ENCODE measurements at regions not wholly inside any gene's neighbourhood (a gene's known extent, or its start where the extent isn't known, plus 50 kb on each side); places are given as distances from the start of the nearest gene placed in this dataset.

DNA sequence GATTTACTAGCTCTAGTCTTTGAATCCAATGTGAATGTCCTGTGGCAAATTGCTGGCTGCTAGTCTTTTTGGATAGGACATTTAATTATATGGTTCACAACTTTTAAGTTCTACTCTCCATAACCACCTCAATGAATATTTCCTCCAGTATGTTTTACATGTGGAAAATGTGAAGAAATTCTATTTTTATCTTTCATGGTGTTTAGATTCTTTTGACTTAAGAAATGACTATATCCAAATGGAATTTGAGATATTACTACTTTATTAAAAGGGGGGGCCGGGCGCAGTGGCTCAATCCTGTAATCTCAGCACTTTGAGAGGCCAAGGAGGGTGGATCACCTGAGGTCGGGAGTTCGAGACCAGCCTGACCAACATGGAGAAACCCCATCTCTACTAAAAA is 202.0 kb downstream of the ARL4A start (continued):
- TF ChIP-seq, protein P1, sequence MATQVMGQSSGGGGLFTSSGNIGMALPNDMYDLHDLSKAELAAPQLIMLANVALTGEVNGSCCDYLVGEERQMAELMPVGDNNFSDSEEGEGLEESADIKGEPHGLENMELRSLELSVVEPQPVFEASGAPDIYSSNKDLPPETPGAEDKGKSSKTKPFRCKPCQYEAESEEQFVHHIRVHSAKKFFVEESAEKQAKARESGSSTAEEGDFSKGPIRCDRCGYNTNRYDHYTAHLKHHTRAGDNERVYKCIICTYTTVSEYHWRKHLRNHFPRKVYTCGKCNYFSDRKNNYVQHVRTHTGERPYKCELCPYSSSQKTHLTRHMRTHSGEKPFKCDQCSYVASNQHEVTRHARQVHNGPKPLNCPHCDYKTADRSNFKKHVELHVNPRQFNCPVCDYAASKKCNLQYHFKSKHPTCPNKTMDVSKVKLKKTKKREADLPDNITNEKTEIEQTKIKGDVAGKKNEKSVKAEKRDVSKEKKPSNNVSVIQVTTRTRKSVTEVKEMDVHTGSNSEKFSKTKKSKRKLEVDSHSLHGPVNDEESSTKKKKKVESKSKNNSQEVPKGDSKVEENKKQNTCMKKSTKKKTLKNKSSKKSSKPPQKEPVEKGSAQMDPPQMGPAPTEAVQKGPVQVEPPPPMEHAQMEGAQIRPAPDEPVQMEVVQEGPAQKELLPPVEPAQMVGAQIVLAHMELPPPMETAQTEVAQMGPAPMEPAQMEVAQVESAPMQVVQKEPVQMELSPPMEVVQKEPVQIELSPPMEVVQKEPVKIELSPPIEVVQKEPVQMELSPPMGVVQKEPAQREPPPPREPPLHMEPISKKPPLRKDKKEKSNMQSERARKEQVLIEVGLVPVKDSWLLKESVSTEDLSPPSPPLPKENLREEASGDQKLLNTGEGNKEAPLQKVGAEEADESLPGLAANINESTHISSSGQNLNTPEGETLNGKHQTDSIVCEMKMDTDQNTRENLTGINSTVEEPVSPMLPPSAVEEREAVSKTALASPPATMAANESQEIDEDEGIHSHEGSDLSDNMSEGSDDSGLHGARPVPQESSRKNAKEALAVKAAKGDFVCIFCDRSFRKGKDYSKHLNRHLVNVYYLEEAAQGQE (IDR thresholded peaks at IDR 0.05; ENCODE audit: unreplicated experiment) = no peak
- no peak for TF ChIP-seq ZNF114 (CRISPR knock-in tag; IDR thresholded peaks at IDR 0.05)
- TF ChIP-seq, protein P2, sequence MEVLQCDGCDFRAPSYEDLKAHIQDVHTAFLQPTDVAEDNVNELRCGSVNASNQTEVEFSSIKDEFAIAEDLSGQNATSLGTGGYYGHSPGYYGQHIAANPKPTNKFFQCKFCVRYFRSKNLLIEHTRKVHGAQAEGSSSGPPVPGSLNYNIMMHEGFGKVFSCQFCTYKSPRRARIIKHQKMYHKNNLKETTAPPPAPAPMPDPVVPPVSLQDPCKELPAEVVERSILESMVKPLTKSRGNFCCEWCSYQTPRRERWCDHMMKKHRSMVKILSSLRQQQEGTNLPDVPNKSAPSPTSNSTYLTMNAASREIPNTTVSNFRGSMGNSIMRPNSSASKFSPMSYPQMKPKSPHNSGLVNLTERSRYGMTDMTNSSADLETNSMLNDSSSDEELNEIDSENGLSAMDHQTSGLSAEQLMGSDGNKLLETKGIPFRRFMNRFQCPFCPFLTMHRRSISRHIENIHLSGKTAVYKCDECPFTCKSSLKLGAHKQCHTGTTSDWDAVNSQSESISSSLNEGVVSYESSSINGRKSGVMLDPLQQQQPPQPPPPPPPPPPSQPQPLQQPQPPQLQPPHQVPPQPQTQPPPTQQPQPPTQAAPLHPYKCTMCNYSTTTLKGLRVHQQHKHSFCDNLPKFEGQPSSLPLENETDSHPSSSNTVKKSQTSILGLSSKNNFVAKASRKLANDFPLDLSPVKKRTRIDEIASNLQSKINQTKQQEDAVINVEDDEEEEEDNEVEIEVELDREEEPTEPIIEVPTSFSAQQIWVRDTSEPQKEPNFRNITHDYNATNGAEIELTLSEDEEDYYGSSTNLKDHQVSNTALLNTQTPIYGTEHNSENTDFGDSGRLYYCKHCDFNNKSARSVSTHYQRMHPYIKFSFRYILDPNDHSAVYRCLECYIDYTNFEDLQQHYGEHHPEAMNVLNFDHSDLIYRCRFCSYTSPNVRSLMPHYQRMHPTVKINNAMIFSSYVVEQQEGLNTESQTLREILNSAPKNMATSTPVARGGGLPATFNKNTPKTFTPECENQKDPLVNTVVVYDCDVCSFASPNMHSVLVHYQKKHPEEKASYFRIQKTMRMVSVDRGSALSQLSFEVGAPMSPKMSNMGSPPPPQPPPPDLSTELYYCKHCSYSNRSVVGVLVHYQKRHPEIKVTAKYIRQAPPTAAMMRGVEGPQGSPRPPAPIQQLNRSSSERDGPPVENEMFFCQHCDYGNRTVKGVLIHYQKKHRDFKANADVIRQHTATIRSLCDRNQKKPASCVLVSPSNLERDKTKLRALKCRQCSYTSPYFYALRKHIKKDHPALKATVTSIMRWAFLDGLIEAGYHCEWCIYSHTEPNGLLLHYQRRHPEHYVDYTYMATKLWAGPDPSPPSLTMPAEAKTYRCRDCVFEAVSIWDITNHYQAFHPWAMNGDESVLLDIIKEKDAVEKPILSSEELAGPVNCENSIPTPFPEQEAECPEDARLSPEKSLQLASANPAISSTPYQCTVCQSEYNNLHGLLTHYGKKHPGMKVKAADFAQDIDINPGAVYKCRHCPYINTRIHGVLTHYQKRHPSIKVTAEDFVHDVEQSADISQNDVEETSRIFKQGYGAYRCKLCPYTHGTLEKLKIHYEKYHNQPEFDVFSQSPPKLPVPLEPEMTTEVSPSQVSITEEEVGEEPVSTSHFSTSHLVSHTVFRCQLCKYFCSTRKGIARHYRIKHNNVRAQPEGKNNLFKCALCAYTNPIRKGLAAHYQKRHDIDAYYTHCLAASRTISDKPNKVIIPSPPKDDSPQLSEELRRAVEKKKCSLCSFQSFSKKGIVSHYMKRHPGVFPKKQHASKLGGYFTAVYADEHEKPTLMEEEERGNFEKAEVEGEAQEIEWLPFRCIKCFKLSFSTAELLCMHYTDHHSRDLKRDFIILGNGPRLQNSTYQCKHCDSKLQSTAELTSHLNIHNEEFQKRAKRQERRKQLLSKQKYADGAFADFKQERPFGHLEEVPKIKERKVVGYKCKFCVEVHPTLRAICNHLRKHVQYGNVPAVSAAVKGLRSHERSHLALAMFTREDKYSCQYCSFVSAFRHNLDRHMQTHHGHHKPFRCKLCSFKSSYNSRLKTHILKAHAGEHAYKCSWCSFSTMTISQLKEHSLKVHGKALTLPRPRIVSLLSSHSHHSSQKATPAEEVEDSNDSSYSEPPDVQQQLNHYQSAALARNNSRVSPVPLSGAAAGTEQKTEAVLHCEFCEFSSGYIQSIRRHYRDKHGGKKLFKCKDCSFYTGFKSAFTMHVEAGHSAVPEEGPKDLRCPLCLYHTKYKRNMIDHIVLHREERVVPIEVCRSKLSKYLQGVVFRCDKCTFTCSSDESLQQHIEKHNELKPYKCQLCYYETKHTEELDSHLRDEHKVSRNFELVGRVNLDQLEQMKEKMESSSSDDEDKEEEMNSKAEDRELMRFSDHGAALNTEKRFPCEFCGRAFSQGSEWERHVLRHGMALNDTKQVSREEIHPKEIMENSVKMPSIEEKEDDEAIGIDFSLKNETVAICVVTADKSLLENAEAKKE (CRISPR knock-in tag; IDR thresholded peaks at IDR 0.05) = no peak
- TF ChIP-seq, protein P3, sequence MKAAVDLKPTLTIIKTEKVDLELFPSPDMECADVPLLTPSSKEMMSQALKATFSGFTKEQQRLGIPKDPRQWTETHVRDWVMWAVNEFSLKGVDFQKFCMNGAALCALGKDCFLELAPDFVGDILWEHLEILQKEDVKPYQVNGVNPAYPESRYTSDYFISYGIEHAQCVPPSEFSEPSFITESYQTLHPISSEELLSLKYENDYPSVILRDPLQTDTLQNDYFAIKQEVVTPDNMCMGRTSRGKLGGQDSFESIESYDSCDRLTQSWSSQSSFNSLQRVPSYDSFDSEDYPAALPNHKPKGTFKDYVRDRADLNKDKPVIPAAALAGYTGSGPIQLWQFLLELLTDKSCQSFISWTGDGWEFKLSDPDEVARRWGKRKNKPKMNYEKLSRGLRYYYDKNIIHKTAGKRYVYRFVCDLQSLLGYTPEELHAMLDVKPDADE (IDR thresholded peaks at IDR 0.05) = no peak
- no peak for TF ChIP-seq NANOG (IDR thresholded peaks at IDR 0.05; ENCODE audit: borderline replicate concordance)
- TF ChIP-seq STAT1 (IDR thresholded peaks at IDR 0.05; ENCODE audit: unreplicated experiment) = no peak

Data from GM23338 (cell line).